KG1 (cell line): ENCODE measurements at regions not wholly inside any gene's neighbourhood (a gene's known extent, or its start where the extent isn't known, plus 50 kb on each side); places are given as distances from the start of the nearest gene placed in this dataset.

Experiments used
- DNase-seq: peaks from one replicate; lab custom pipeline; 2025; lab: John Stamatoyannopoulos, UW

GRCh38 chr20:7708782-7709181 is 231.5 kb downstream of the HAO1 start:
- DNase-seq, result no peak

GRCh38 chr20:7710440-7710839 is 229.8 kb downstream of the HAO1 start:
- no peak for DNase-seq

- no peak for DNase-seq
Observed at GRCh38 chr20:7712661-7713060, 227.6 kb downstream of the HAO1 start.

GRCh38 chr20:7714549-7714948 is 225.7 kb downstream of the HAO1 start:
- DNase-seq, result no peak

- no peak for DNase-seq
Observed at GRCh38 chr20:7716286-7716972, 223.8 kb downstream of the HAO1 start.

- no peak for DNase-seq
Observed at GRCh38 chr20:7722564-7722963, 217.7 kb downstream of the HAO1 start.

- no peak for DNase-seq
Observed at GRCh38 chr20:7723284-7723683, 217.0 kb downstream of the HAO1 start.

- DNase-seq, result no peak
Observed at GRCh38 chr20:7728338-7728737, 211.9 kb downstream of the HAO1 start.

- no peak for DNase-seq
Observed at GRCh38 chr20:7734216-7734615, 206.0 kb downstream of the HAO1 start.

- DNase-seq, result no peak
Observed at GRCh38 chr20:7736336-7736735, 203.9 kb downstream of the HAO1 start.

- no peak for DNase-seq
Observed at GRCh38 chr20:7741866-7742265, 198.4 kb downstream of the HAO1 start.

GRCh38 chr20:7742479-7742878 is 197.8 kb downstream of the HAO1 start:
- no peak for DNase-seq

- DNase-seq, result no peak
Observed at GRCh38 chr20:7744411-7744810, 195.8 kb downstream of the HAO1 start.

- DNase-seq, result no peak
Observed at GRCh38 chr20:7748624-7749023, 191.6 kb downstream of the HAO1 start.

- no peak for DNase-seq
Observed at GRCh38 chr20:7754102-7754501, 186.2 kb downstream of the HAO1 start.

- no peak for DNase-seq
Observed at GRCh38 chr20:7758406-7758805, 181.9 kb downstream of the HAO1 start.

- DNase-seq, result no peak
Observed at GRCh38 chr20:7760247-7761031, 179.8 kb downstream of the HAO1 start.

- DNase-seq, result no peak
Observed at GRCh38 chr20:7765221-7765620, 175.0 kb downstream of the HAO1 start.

- DNase-seq, result no peak
Observed at GRCh38 chr20:7770046-7770445, 170.2 kb downstream of the HAO1 start.

- no peak for DNase-seq
Observed at GRCh38 chr20:7770578-7770977, 169.7 kb downstream of the HAO1 start.

- no peak for DNase-seq
Observed at GRCh38 chr20:7772371-7772770, 167.9 kb downstream of the HAO1 start.

- DNase-seq, result no peak
Observed at GRCh38 chr20:7773511-7773910, 166.7 kb downstream of the HAO1 start.

- DNase-seq, result no peak
Observed at GRCh38 chr20:7775072-7775471, 165.2 kb downstream of the HAO1 start.

- DNase-seq, result no peak
Observed at GRCh38 chr20:7776148-7776547, 164.1 kb downstream of the HAO1 start.
